GM12878 (cell line): ENCODE measurements at regions not wholly inside any gene's neighbourhood (a gene's known extent, or its start where the extent isn't known, plus 50 kb on each side); places are given as distances from the start of the nearest gene placed in this dataset.

Experiments
- ATF3 ChIP-seq: IDR thresholded peaks from 2 replicates; pipeline ENCODE4 v1.6.1; 2011; ENCODE audit warnings: low read depth, mild to moderate bottlenecking, low read length, moderate library complexity, borderline replicate concordance; ENCODE audit errors: extremely low read depth
- CTCF ChIP-seq, 3 experiments: IDR thresholded peaks in 2 of 3; conservative IDR thresholded peaks in 1 of 3; 2 replicates each; pipeline ENCODE4 v1.5.1; 2011; ENCODE audit warnings: low read depth in 3 of 3, low read length in 3 of 3, mild to moderate bottlenecking in 3 of 3, control low read depth in 2 of 3, moderate library complexity in 2 of 3, inconsistent platforms in 1 of 3, mixed read lengths in 1 of 3; ENCODE audit not compliant: control insufficient read depth in 2 of 3, insufficient read depth in 1 of 3; ENCODE audit errors: extremely low read depth in 1 of 3
- EZH2 ChIP-seq: IDR thresholded peaks from 2 replicates; pipeline ENCODE4 v1.6.1; 2012; ENCODE audit warnings: low read depth, mild to moderate bottlenecking, control low read depth, inconsistent platforms, low read length, borderline replicate concordance; ENCODE audit not compliant: control insufficient read depth
- IKZF2 ChIP-seq, 2 experiments: fragments of 450-650 bp; IDR thresholded peaks; 2 replicates each; pipeline ENCODE4 v1.6.1; 2017; ENCODE audit warnings: mild to moderate bottlenecking in 2 of 2, moderate library complexity in 2 of 2
- JUND ChIP-seq: IDR thresholded peaks from 2 replicates; pipeline ENCODE4 v1.6.1; 2012; ENCODE audit warnings: low read depth, mild to moderate bottlenecking, low read length, improper control_type of control experiment, moderate library complexity
- NFIC ChIP-seq: IDR thresholded peaks from 2 replicates; pipeline ENCODE4 v1.6.1; 2012; ENCODE audit warnings: low read depth, mild to moderate bottlenecking, inconsistent platforms, low read length, moderate library complexity
- NR2F1 ChIP-seq: fragments of 450-650 bp; conservative IDR thresholded peaks from 2 replicates; pipeline ENCODE4 v1.6.1; 2017; ENCODE audit warnings: mild to moderate bottlenecking
- POLR2A ChIP-seq: IDR thresholded peaks from 2 replicates; pipeline ENCODE4 v1.6.1; 2011; ENCODE audit warnings: low read depth, mild to moderate bottlenecking, low read length
- POLR2AphosphoS5 ChIP-seq: IDR thresholded peaks from 2 replicates; pipeline ENCODE4 v1.6.1; 2011; ENCODE audit warnings: mild to moderate bottlenecking, low read length, inconsistent platforms
- RAD51 ChIP-seq: fragments of 450-650 bp; IDR thresholded peaks from 2 replicates; pipeline ENCODE4 v1.6.1; 2016; ENCODE audit warnings: moderate library complexity, mild to moderate bottlenecking, inconsistent platforms
- STAT1 ChIP-seq: fragments of 450-650 bp; conservative IDR thresholded peaks from 2 replicates; pipeline ENCODE4 v1.6.1; 2014; ENCODE audit warnings: antibody characterized with exemption, mild to moderate bottlenecking
- ZNF24 ChIP-seq: fragments of 450-650 bp; IDR thresholded peaks from 2 replicates; pipeline ENCODE4 v1.6.1; 2017; ENCODE audit warnings: antibody characterized with exemption, mild to moderate bottlenecking

- no peak for TF ChIP-seq CTCF (IDR thresholded peaks at IDR 0.05 in 2 of 3, conservative IDR thresholded peaks at IDR 0.05 in 1 of 3; ENCODE audit: control insufficient read depth in 2 of 3, extremely low read depth in 1 of 3, insufficient read depth in 1 of 3, low read depth in 3 of 3, low read length in 3 of 3)
- TF ChIP-seq NR2F1 = no peak
- no peak for TF ChIP-seq JUND
- TF ChIP-seq RAD51 = no peak
- TF ChIP-seq POLR2A = no peak
- TF ChIP-seq NFIC = no peak
- TF ChIP-seq ZNF24 = no peak
- TF ChIP-seq EZH2 = no peak
- TF ChIP-seq POLR2AphosphoS5 = no peak
- no peak for TF ChIP-seq IKZF2 (IDR thresholded peaks at IDR 0.05)
- TF ChIP-seq STAT1 = no peak
- TF ChIP-seq ATF3 = no peak
These were observed 103.4 kb upstream of the GLI3 start for GRCh38 chr7:42340436-42340835.
